GM04503 (cell line): ENCODE measurements at regions not wholly inside any gene's neighbourhood (a gene's known extent, or its start where the extent isn't known, plus 50 kb on each side); places are given as distances from the start of the nearest gene placed in this dataset.

Source experiments
- DNase-seq: peaks from one replicate; pipeline ENCODE4 v3.0.0-alpha.2; 2012; ENCODE audit warnings: low read depth

- DNase-seq: no peak
Measured at GRCh38 chr16:66289051-66289680, 77.3 kb upstream of the CDH5 start.

GRCh38 chr16:66287926-66288325 lies 78.6 kb upstream of the CDH5 start:
- no peak for DNase-seq

DNA sequence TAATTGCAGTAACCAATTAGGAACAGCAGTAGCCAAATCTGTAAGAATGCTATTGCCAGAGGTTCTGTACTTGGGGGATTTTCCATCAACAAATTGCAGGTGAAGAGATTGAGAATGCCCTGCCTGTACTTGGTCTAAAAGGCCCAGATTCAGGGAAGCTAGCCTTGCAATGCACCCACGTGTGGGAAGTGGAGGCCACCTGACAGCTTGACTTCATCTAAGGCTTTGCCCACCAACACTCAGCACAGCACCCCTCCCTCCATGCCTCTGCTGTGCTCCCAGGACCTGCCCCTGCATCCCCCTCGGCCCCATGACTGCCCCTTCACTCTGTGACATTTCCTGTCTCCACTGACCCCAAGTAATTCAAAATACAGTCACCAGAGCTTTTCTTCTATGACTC lies 79.1 kb upstream of the CDH5 start:
- no peak for DNase-seq

DNA sequence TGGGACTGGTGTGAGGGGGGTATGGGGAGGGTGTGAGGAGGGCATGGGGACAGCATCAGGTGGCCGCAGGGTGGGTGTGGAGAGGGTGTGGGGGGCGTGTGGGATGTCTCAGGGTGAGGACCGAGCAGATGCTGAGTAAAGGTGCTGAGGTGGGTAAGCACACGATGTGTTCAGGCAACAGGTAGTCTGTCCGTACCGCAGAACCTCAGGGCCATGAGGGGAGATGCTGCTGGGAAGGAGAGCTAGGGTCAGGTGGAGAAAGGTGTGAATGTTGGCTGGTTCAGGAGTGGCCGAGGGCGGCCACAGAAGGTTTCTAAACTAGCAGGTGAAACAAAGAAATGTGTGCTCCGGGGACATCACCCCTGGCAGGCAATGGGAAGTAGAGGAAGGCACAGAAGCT lies 80.0 kb upstream of the CDH5 start:
- no peak for DNase-seq

DNA sequence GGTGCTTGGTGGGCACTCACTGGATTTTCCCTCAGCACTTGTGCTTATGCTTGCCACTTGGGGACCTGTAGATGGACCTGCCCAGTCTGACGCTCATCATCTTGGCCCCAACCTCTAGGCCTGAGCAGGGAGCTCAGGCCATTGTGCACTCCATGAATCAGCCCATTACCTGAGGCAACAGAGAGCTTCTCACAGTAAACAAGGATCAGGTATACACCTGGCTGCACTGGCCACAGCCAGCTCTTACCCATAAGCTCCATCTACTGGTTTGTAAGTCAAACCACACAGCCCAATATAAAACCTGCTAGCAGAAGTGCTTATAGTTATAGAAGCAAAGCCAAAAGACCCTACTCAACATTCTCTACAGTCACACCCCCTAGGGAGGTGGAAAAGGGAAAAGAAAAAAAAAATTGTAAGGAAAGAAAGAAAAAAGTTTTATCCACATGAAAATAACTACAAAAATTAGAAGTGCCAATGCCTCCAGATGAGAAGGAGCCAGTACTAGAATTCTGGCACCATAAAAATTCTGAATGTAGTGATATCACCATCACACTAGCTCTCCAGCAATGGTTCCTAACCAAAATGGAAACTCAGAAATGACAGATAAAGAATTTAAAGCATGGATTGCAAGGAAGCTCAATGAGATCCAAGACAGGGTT lies 87.8 kb upstream of the CDH5 start:
- DNase-seq: no peak

GRCh38 chr16:66278111-66278531 lies 88.4 kb upstream of the CDH5 start:
- no peak for DNase-seq

- DNase-seq: no peak
Measured at GRCh38 chr16:66277311-66278070, 89.0 kb upstream of the CDH5 start.

DNA sequence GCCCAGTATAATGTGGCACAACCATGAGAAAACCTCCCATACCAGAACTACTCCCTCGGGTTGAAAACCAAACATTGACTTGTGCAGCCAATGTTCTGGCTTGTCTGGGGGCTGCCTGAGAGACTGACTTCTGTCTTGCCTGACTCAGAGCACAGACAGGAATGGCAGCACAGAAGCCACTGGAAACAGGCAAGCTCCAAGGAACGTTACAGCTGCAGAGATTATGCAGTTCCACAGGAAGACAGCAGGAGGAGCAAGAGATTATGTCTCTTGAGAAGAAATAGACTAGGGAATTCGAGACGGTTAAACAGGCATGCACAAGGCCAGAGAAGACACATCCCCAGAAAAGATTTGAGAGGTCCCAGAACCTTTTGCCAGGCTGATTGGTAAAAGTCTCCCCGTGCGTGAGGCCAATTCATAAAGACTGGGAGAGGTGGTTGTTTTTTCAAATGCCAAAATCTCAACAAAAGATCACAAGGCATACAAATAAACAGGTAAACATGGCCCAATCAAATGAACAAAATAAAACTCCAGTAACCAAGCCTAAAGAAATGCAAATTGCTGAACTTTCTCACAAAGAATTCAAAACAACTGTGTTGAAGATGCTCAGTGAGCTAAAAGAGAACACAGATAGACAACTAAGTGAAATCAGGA lies 90.6 kb upstream of the CDH5 start:
- DNase-seq: no peak

- no peak for DNase-seq
Measured at GRCh38 chr16:66274335-66275110, 92.0 kb upstream of the CDH5 start.

DNA sequence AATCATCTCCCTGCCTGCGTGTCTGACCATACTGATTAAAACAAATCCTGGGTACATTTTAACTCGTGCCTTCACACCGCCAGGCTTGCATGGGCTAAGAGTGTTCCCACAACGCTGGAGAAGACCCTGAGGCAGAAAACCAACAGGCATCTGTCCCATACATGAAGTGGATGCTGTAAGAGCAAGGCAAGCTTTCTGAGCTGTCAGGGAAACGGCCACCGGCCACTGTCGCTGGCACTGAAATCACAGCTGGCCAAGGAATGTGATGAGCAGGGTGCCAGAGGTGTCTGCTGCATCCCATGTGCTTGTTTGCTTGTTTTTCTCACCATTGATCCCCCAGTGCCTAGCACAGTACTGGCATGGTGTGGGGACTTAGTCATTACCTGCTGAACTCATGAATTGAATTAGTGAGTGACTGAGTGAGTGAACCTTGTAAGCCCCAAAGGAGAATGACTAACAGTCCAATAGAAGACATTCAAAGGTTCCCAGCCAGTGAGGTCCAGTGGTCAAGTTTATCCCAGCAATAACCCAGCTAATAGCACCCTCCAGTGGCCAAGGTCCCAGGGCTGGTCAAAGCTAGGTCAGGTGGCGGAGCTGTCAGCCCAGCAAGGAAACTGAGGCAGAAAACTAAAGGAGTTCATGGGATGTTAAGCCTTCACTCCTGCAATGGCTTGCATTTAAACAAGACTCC lies 92.7 kb upstream of the CDH5 start:
- no peak for DNase-seq

- no peak for DNase-seq
Measured at GRCh38 chr16:66273053-66273452, 93.4 kb upstream of the CDH5 start.

GRCh38 chr16:66272461-66272860 lies 94.0 kb upstream of the CDH5 start:
- no peak for DNase-seq

- DNase-seq: no peak
Measured at GRCh38 chr16:66271074-66272060, 95.1 kb upstream of the CDH5 start.

GRCh38 chr16:66270333-66270927 lies 96.1 kb upstream of the CDH5 start:
- no peak for DNase-seq

DNA sequence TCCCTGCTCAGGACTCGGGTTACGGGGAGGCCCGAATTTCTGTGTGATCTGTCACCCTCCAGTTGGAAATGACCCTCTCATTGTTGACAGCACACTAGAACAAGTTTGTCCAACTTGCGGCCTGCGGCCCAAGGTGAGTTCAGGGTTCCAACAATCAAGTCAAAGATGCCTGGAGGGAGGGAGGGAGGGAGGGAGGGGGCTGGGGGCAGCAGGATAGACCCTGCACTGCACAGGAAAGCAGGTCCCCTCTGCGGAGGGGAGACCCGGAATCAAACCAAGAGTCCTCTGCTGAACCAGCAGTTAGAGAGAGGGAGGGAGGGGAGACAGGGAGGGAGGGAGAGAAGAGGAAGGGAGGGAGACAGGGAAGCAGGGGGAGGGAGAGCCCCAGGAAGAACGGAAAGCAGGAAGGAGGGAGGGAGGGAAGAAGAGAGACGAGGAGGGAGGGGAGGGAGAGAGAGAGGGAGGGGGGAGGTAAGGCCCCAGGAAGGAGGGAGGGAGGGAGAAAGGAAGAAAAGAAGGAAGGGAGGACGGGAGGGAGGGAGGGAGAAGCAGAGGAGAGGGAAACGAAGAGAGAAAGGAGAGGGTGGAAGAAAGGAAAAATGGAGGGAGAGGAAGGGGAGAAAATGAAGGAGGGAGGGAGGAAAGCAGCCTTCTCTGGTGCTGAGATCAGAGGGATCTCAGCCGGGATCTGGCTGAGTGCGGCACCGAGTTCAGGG lies 96.7 kb upstream of the CDH5 start:
- DNase-seq: no peak

- DNase-seq: no peak
Measured at GRCh38 chr16:66267292-66268014, 99.0 kb upstream of the CDH5 start.

GRCh38 chr16:66266436-66267291 lies 99.8 kb upstream of the CDH5 start:
- no peak for DNase-seq
